Sigmoid colon (tissue), 6 donors: ENCODE measurements at regions not wholly inside any gene's neighbourhood (a gene's known extent, or its start where the extent isn't known, plus 50 kb on each side); places are given as distances from the start of the nearest gene placed in this dataset.

Source experiments
- DNase-seq: peaks from one replicate; pipeline ENCODE4 v3.0.0-alpha.2; 2019
- H3K27ac ChIP-seq, 4 donors: fragments of 200-600 bp; sonication (generic); one replicate each; pipeline ENCODE4 v1.5.1; 2016 to 2019; ENCODE audit warnings: mild to moderate bottlenecking in 1 of 4
- H3K27me3 ChIP-seq, 3 donors: fragments of 200-600 bp; sonication (generic); one replicate each; pipeline ENCODE4 v1.5.1; 2019; ENCODE audit warnings: mild to moderate bottlenecking in 1 of 3
- H3K36me3 ChIP-seq, 4 donors: fragments of 200-600 bp; sonication (generic); one replicate each; pipeline ENCODE4 v1.5.1; 2016 to 2019
- H3K4me1 ChIP-seq, 4 donors: fragments of 200-600 bp; sonication (generic); one replicate each; pipeline ENCODE4 v1.5.1; 2017 to 2019
- H3K4me3 ChIP-seq, 4 donors: fragments of 200-600 bp; sonication (generic); one replicate each; pipeline ENCODE4 v1.5.1; 2017 to 2019; ENCODE audit warnings: mild to moderate bottlenecking in 2 of 4, moderate library complexity in 1 of 4
- H3K9me3 ChIP-seq, 4 donors: fragments of 200-600 bp in 3 of 4; sonication (generic) in 3 of 4; one replicate each; pipeline versions ENCODE4 v1.5.1 to v1.6.1; 2013 to 2019
- EP300 ChIP-seq, 4 donors: sonication (generic); formaldehyde crosslinking; IDR thresholded peaks; one replicate each; pipeline ENCODE4 v1.6.1; 2017; ENCODE audit warnings: antibody characterized with exemption in 4 of 4
- POLR2A ChIP-seq, 2 donors: fragments of 450-650 bp; IDR thresholded peaks; one replicate each; pipeline ENCODE4 v1.6.1; 2016; ENCODE audit warnings: antibody characterized with exemption in 2 of 2, mild to moderate bottlenecking in 2 of 2, moderate library complexity in 2 of 2
- POLR2AphosphoS5 ChIP-seq, 4 donors: sonication (generic); formaldehyde crosslinking; IDR thresholded peaks; one replicate each; pipeline ENCODE4 v1.6.1; 2017; ENCODE audit warnings: antibody characterized with exemption in 4 of 4
- WGBS, 2 donors: extraction: QIAGEN DNeasy Blood & Tissue Kit; methylation state at CpG; one replicate each; pipeline ENCODE4 v1.1.7; 2013; 5-methylcytosine and 5-hydroxymethylcytosine counted together
- intact Hi-C: fragments of 100-400 bp; cut with DNase I; formaldehyde crosslinking; loops from one replicate; pipeline ENCODE4 v1.15.1; 2023
- small RNA-seq, 3 donors: library from RNA; depleted of rRNA; stranded (forward); fragments of <200 nt; gene quantifications; one replicate each; pipeline ENCODE3, GENCODE V24; 2016
- TF ChIP-seq, protein P1 (sequence below), 4 experiments: fragments of 450-650 bp in 3 of 4; fragments of 200-600 bp in 1 of 4; IDR thresholded peaks; one replicate each; pipeline ENCODE4 v1.5.1; 2016 to 2019; ENCODE audit warnings: antibody characterized with exemption in 4 of 4, mild to moderate bottlenecking in 3 of 4, moderate library complexity in 2 of 4
- donor health status: healthy with polysubstance abuse.
- donor health status: healthy.

GRCh38 chr12:25903603-25904245 is 54.8 kb upstream of the RASSF8 start:
- intact Hi-C loops: no loop called here
- Histone ChIP-seq H3K9me3 (no peaks in the 10 kb centered on the region), H3K4me3 (no peak overlapping the region), H3K27me3 (no peaks in the 10 kb centered on the region), H3K4me1 (no peaks in the 10 kb centered on the region), H3K36me3 (no peaks in the 10 kb centered on the region), H3K27ac (no peak overlapping the region)
- TF ChIP-seq EP300 (IDR thresholded peaks at IDR 0.05) (no peak), POLR2AphosphoS5 (IDR thresholded peaks at IDR 0.05) (no peak), POLR2A (IDR thresholded peaks at IDR 0.05) (no peak)
- TF ChIP-seq, protein P1, sequence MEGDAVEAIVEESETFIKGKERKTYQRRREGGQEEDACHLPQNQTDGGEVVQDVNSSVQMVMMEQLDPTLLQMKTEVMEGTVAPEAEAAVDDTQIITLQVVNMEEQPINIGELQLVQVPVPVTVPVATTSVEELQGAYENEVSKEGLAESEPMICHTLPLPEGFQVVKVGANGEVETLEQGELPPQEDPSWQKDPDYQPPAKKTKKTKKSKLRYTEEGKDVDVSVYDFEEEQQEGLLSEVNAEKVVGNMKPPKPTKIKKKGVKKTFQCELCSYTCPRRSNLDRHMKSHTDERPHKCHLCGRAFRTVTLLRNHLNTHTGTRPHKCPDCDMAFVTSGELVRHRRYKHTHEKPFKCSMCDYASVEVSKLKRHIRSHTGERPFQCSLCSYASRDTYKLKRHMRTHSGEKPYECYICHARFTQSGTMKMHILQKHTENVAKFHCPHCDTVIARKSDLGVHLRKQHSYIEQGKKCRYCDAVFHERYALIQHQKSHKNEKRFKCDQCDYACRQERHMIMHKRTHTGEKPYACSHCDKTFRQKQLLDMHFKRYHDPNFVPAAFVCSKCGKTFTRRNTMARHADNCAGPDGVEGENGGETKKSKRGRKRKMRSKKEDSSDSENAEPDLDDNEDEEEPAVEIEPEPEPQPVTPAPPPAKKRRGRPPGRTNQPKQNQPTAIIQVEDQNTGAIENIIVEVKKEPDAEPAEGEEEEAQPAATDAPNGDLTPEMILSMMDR (IDR thresholded peaks at IDR 0.05): no peak
- DNase-seq: no peak
- 84 to 91% methylated on average over 2 of the region's 2 CpGs for WGBS, 2 donors

DNA sequence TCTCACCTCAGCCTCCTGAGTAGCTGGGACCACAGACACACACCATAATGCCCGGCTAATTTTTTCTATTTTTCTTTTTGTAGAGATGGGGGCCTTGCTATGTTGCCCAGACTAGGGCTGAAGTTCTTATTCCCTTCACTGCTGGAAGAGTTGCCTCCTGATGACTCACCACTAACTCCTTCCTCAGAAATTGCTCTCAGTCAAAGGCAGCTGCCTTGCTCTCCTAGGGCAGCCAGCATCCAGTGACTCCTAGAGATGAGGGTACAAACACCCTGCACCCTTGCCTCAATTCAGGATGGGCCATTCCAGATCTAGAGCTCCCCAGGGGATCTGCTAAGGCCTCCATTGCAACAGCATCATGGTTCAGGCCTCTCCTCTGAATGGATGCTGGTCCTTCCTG is 54.0 kb upstream of the RASSF8 start:
- Histone ChIP-seq H3K27ac (no peak overlapping the region), H3K9me3 (no peaks in the 10 kb centered on the region), H3K36me3 (no peaks in the 10 kb centered on the region), H3K4me1 (no peaks in the 10 kb centered on the region), H3K4me3 (no peak overlapping the region), H3K27me3 (no peaks in the 10 kb centered on the region)
- TF ChIP-seq POLR2AphosphoS5 (IDR thresholded peaks at IDR 0.05) (no peak), EP300 (IDR thresholded peaks at IDR 0.05) (no peak), POLR2A (IDR thresholded peaks at IDR 0.05) (no peak)
- TF ChIP-seq, protein P1 (IDR thresholded peaks at IDR 0.05): no peak
- no peak for DNase-seq
- intact Hi-C loops: no loop called here
- WGBS, 2 donors: 91 to 95% methylated on average over 1 of the region's 1 CpG

- Histone ChIP-seq H3K9me3 (peaks cover 0 to 2% (median 0%) of the 10 kb centered on the region in 4 donors), H3K4me1 (no peaks in the 10 kb centered on the region), H3K4me3 (no peak overlapping the region), H3K27ac (no peak overlapping the region), H3K27me3 (no peaks in the 10 kb centered on the region), H3K36me3 (no peaks in the 10 kb centered on the region)
- no peak for DNase-seq
- intact Hi-C loops: no loop called here
- TF ChIP-seq EP300 (IDR thresholded peaks at IDR 0.05) (no peak), POLR2A (IDR thresholded peaks at IDR 0.05) (no peak), POLR2AphosphoS5 (IDR thresholded peaks at IDR 0.05) (no peak)
- TF ChIP-seq, protein P1 (IDR thresholded peaks at IDR 0.05): no peak
- WGBS, 2 donors: 91% methylated on average over 2 of the region's 2 CpGs
Measured at GRCh38 chr12:25906651-25907340, 51.7 kb upstream of the RASSF8 start.

Small RNA genes in the stretch of these regions (small RNA-seq; reads per million reads assigned to genes)
- gene RN7SKP262: 0 reads per million in 3 donors
